Endothelial cell of umbilical vein (primary cell): ENCODE measurements at regions not wholly inside any gene's neighbourhood (a gene's known extent, or its start where the extent isn't known, plus 50 kb on each side); places are given as distances from the start of the nearest gene placed in this dataset.
A peak's percentile ranks its signal among the peaks of the same experiment; 100 is the strongest.

ENCODE experiments used
- BruUV-seq: library from RNA; stranded (reverse); fragments of 400-500 nt; replicated peaks from 2 replicates; lab custom pipeline; 2021; lab: Mats Ljungman, UMichigan
- CTCF ChIA-PET: fragments of 300-600, 350-600 bp; sonication (Branson Sonifier 250); formaldehyde crosslinking; loops from one replicate; lab custom pipeline; 2021; ENCODE audit warnings: antibody characterized with exemption, inconsistent platforms; lab: Charles Lee
- POLR2A ChIA-PET: fragments of 300-600, 350-600 bp; sonication (Branson Sonifier 250); formaldehyde crosslinking; loops from one replicate; lab custom pipeline; 2021; ENCODE audit warnings: antibody characterized with exemption, inconsistent platforms; lab: Charles Lee
- DNase-seq: peaks from one replicate; pipeline ENCODE4 v3.0.0-alpha.2; 2011; ENCODE audit warnings: low read depth, low spot score
- FAIRE-seq: peaks from 2 replicates; lab custom pipeline; 2011; peaks lifted over from hg19 to GRCh38; lab: Jason Lieb, UNC
- H2AFZ ChIP-seq: 2 replicates; pipeline ENCODE4 v1.6.0; 2012; ENCODE audit warnings: low read depth, low read length, control low read depth, inconsistent platforms
- H3K27ac ChIP-seq: 2 replicates; pipeline ENCODE4 v1.5.1; 2011; ENCODE audit warnings: low read depth, mild to moderate bottlenecking, control low read depth, low read length, moderate library complexity; ENCODE audit not compliant: insufficient read depth
- H3K27me3 ChIP-seq, 2 experiments: 2 replicates each; pipeline versions ENCODE4 v1.6.0 to v1.6.1; 2011; ENCODE audit warnings: low read length in 2 of 2, mixed read lengths in 1 of 2; ENCODE audit not compliant: control insufficient read depth in 2 of 2, insufficient read depth in 2 of 2
- H3K36me3 ChIP-seq, 2 experiments: 2 replicates in 1 of 2; 3 replicates in 1 of 2; pipeline ENCODE4 v1.5.1; 2011; ENCODE audit warnings: low read length in 2 of 2, mild to moderate bottlenecking in 1 of 2, moderate library complexity in 1 of 2; ENCODE audit not compliant: control insufficient read depth in 2 of 2, insufficient read depth in 2 of 2; ENCODE audit errors: extremely low read depth in 1 of 2
- H3K4me1 ChIP-seq: 3 replicates; pipeline ENCODE4 v1.5.1; 2011; ENCODE audit warnings: mild to moderate bottlenecking, low read length; ENCODE audit not compliant: control insufficient read depth, insufficient read depth; ENCODE audit errors: extremely low read depth
- H3K4me2 ChIP-seq: 2 replicates; pipeline ENCODE4 v1.6.1; 2011; ENCODE audit warnings: low read length, control low read depth, mixed read lengths; ENCODE audit not compliant: insufficient read depth
- H3K4me3 ChIP-seq, 3 experiments: fragments of 200-600 bp in 1 of 3; sonication (generic), shearing (Covaris generic) in 1 of 3; replicated peaks in 1 of 3; 2 replicates each; pipeline ENCODE4 v1.5.1; 2011 to 2016; ENCODE audit warnings: control low read depth in 3 of 3, low read length in 3 of 3, mild to moderate bottlenecking in 2 of 3, inconsistent platforms in 1 of 3, low read depth in 1 of 3, moderate library complexity in 1 of 3; ENCODE audit not compliant: insufficient read depth in 1 of 3
- H3K79me2 ChIP-seq: 2 replicates; pipeline ENCODE4 v1.6.0; 2012; ENCODE audit warnings: low read length, inconsistent platforms; ENCODE audit not compliant: control insufficient read depth, insufficient read depth
- H3K9ac ChIP-seq: replicated peaks from 2 replicates; pipeline ENCODE3; 2011; ENCODE audit warnings: low read length, control low read depth; ENCODE audit not compliant: insufficient read depth; ENCODE audit errors: extremely low read depth
- H3K9me1 ChIP-seq: replicated peaks from 3 replicates; pipeline ENCODE4 v1.6.0; 2011; ENCODE audit warnings: mild to moderate bottlenecking, low read length; ENCODE audit not compliant: control insufficient read depth, insufficient read depth; ENCODE audit errors: extremely low read depth
- H3K9me3 ChIP-seq: replicated peaks from 2 replicates; pipeline ENCODE4 v1.5.1; 2012; ENCODE audit warnings: low read length, inconsistent platforms; ENCODE audit not compliant: control insufficient read depth, insufficient read depth
- H4K20me1 ChIP-seq: replicated peaks from 2 replicates; pipeline ENCODE3; 2011; ENCODE audit warnings: mild to moderate bottlenecking, low read length; ENCODE audit not compliant: control insufficient read depth, insufficient read depth; ENCODE audit errors: extremely low read depth
- CTCF ChIP-seq, 2 donors: IDR thresholded peaks; 1 replicate in 1 of 2; 2 replicates in 1 of 2; pipeline ENCODE4 v1.5.1; 2011; ENCODE audit warnings: low read length in 2 of 2, mild to moderate bottlenecking in 2 of 2, moderate library complexity in 2 of 2, control low read depth in 1 of 2, inconsistent platforms in 1 of 2, low read depth in 1 of 2; ENCODE audit not compliant: insufficient read depth in 1 of 2; ENCODE audit errors: extremely low read depth in 1 of 2
- EZH2 ChIP-seq: IDR thresholded peaks from 2 replicates; pipeline ENCODE4 v1.6.1; 2012; ENCODE audit warnings: borderline replicate concordance, low read depth, mild to moderate bottlenecking, moderate library complexity, low read length, inconsistent platforms; ENCODE audit not compliant: severe bottlenecking
- MAX ChIP-seq: IDR thresholded peaks from 2 replicates; pipeline ENCODE4 v1.6.1; 2011; ENCODE audit not compliant: insufficient read depth, insufficient read length
- MYC ChIP-seq: IDR thresholded peaks from one replicate; pipeline ENCODE4 v1.6.1; 2011; ENCODE audit warnings: mild to moderate bottlenecking, low read depth, low read length
- POLR2AphosphoS5 ChIP-seq: IDR thresholded peaks from 2 replicates; pipeline ENCODE4 v1.6.1; 2012; ENCODE audit warnings: low read depth, mild to moderate bottlenecking, control low read depth, low read length, moderate library complexity; ENCODE audit not compliant: insufficient read depth
- dilution Hi-C: fragments of 300-500 bp; cut with MboI; formaldehyde crosslinking; loops from one replicate; pipeline ENCODE4 v1.15.0; 2019; ENCODE audit warnings: low sequenced_read_pairs; ENCODE audit not compliant: extremely low pct_ligation_motif_present
- intact Hi-C: fragments of 100-400 bp; cut with micrococcal nuclease; formaldehyde crosslinking; loops from one replicate; pipeline ENCODE4 v1.10.0; 2022

GRCh38 chr1:234917495-234918180 lies 211.0 kb downstream of the TOMM20 start:
- Histone ChIP-seq H3K9me3 (no peaks in the 10 kb centered on the region), H3K27me3 (no peaks in the 10 kb centered on the region), H3K4me2 (no peak overlapping the region), H3K4me1 (peaks cover 40% of the 10 kb centered on the region), H3K79me2 (no peaks in the 10 kb centered on the region), H3K9ac (peak overlapping the region; percentile 57), H3K9me1 (no peaks in the 10 kb centered on the region), H2AFZ (no peak overlapping the region), H4K20me1 (no peaks in the 10 kb centered on the region), H3K27ac (peak overlapping the region; percentile 95), H3K4me3 (no peak overlapping the region), H3K36me3 (no peaks in the 10 kb centered on the region)
- CTCF ChIA-PET = interaction anchor here (0.7 to 2.9 kb wide), 12 partner anchors 9 to 418 kb away, joined by 3 to 22 read pairs (median 4); no protein-coding TSS in a partner anchor
- intact Hi-C loops = loop anchor here (1.0 to 2.0 kb wide), 16 partner anchors 23 to 418 kb away; no protein-coding TSS in a partner anchor
- dilution Hi-C loops = no loop called here
- TF ChIP-seq CTCF (IDR thresholded peaks at IDR 0.05; ENCODE audit: extremely low read depth in 1 of 2, insufficient read depth in 1 of 2, low read depth in 1 of 2, low read length in 2 of 2) = no peak
- no peak for TF ChIP-seq MYC
- no peak for TF ChIP-seq EZH2
- no peak for TF ChIP-seq MAX
- TF ChIP-seq POLR2AphosphoS5 = no peak
- BruUV-seq = no TSS peak
- POLR2A ChIA-PET = interaction anchor here (0.7 to 2.0 kb wide), 3 partner anchors 24 to 307 kb away, joined by 3 to 8 read pairs (median 6); no protein-coding TSS in a partner anchor
- DNase-seq (no peak), FAIRE-seq (no peak)
